ENCODE measurements at regions not wholly inside any gene's neighbourhood (a gene's known extent, or its start where the extent isn't known, plus 50 kb on each side); places are given as distances from the start of the nearest gene placed in this dataset.
"Not testable (repeated sequence)": the region's sequence is repeated elsewhere in the genome, so short reads cannot be mapped to it uniquely, and the experiment has no call there.

DNA sequence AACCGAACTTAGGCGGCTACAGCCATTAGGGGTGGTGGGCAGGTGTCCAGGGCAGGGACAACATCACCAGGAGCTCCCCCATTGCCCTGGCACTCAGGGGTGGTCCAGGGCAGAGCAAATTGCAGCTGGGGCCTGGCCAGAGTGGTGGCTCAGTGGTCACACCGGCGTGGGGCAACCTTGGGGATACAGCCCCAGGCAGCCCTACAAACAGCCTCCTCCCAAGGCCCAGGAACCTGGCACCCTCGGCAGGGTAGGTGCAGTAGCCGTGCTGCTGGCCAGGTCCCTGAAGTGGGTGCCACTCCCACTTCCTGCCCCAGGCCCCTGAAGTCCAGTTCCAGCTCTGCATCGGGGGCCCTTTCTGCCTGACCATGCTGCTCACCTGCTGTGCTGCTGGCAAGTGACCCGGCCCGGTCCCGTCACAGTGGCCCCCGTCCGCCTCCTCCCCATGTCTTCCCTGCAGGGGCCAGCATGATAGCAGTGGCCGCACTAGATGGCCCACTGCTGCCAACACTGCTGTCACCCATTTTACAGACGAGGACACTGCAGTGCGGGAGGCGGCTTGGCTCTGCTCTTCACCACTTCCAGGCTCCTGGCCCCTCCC, 712.8 kb downstream of the MATN1 start:
- no peak for DNase-seq

DNA sequence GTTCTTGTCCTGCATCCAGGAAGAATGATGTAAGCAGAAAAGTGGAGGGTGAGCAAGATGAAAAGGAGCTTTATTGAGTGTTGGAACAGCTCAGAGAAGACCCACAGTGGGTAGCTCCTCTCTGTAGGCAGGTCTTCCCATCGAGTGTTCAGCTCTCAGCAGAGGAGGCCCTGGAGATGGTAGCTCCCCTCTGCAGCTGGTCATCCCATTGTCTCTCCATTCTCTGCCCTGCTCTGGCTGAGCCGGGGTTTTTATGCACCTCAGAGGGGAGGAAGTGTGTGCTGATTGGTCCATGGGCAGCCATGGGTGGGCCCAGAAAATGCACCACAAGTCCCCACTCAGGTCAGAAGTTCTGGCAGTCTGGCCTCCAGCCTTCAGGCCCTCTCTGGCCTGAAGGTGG, 713.7 kb downstream of the MATN1 start:
- DNase-seq, result no peak

DNA sequence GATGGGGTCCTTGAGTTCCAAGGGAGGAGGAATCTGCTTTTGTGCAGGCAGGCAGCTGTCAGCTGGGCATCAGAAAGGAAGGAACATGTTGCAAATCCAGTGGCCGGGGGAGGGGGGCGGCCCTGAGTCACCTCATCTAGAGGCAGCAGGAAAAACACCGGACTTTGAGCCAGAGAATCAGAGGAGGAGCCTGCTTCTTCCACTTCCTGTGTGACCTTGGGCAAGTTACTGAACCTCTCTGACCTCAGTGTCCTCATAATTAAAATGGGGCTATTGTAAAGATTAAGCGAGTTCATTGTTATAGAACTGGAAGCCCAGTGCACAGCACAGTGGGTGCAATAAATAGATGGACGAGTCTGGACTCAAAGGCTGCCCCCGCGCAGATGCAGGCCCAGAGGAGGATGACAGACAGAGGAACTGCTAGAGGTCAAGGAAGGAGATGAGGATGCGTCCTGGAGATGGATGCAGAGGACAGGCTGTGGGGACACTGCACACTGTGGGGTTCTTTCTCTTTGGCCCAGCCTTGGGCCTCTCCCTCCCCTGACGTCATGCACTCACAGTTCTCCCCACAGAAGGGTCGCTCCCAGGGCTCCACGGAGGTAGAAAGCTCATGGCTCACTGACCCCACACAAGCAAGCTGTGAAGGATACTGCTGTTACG, 714.3 kb downstream of the MATN1 start:
- peak; percentile 34 for DNase-seq

DNA sequence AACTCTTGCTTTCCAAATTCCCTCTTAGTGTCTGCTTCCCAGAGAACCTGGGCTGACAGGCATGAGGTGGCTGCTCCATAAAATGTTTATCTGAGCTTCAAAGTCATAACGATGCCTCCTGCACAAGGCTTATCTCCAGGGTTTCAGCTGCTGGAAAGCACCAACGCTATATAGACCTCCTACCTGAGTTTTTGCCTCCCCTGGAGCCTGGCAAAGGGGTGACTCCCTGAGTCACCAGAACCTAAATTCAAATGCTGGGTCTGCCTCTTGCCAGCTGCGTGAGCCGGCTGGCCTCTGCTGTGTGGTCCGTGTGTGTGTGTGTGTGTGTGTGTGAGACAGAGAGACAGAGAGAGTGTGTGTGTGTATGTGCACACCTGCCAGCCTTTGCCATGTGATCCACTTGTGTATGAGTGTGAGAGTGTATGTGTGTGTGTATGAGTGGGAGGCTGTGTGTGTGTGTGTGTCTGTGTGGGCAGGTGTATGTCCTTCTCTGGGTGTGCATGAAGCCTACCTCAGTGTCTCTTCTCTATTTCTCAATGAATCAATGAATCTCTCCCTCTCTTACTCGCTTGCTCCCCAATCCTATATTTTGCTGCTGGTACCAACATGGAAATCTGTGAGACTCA, 714.9 kb downstream of the MATN1 start:
- no peak for DNase-seq

DNA sequence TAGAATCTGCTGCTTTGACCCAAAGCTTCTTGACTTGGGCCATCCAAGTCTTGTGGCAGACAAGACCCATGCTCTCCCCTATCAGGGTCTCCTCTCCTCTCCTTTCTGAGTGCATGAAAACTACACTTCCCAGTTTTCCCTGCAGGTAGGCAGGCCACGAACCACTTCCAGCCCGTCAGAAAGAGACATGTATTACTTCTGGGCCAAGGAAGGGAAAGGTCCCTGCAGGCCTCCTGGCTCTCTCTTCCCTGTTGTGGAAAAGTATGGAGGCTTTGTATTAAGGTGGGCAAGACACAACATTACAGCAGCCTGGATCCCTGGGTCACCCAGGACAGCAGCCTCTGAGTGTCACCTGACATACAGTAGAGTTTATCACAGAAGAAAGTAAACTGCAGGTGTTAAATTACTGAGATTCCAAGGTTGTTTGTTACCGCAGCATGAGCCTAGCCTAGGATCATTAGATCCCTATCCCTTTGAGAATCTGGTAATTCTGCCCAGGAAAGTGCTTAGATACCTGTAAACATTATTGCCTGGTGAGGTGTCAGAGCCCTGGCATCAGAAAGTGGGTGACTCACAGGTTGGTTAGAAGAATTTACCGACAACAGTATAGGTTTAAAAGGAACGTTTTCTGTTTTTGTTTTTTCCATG, 717.3 kb downstream of the MATN1 start:
- peak; percentile 45 for DNase-seq

GRCh38 chr1:30001732-30002039, 721.7 kb downstream of the MATN1 start:
- DNase-seq, result no peak

- DNase-seq, result no peak
These were observed 722.2 kb downstream of the MATN1 start for GRCh38 chr1:30001011-30001731.

DNA sequence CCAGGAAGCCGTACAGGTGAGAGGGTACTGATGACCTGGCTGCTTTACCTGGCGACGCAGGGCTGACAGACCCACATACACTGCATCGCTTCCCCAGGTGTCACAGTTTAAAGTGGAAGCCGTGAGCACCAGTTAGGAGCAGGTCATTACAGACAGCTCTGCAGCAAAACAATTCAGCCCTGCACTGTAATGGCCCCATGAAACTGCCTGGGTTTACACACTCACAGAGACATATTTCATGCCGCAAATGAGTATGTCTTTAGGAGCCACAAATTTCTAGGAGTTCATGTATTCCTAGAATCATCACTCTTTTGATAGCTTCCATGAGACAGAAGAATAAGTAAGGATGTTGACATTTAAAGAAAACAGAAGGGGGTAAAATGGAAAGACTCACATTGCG, 723.1 kb downstream of the MATN1 start:
- no peak for DNase-seq

- no peak for DNase-seq
These were observed 723.8 kb downstream of the MATN1 start for GRCh38 chr1:29999595-29999994.

GRCh38 chr1:29998686-29999085, 724.7 kb downstream of the MATN1 start:
- no peak for DNase-seq

DNA sequence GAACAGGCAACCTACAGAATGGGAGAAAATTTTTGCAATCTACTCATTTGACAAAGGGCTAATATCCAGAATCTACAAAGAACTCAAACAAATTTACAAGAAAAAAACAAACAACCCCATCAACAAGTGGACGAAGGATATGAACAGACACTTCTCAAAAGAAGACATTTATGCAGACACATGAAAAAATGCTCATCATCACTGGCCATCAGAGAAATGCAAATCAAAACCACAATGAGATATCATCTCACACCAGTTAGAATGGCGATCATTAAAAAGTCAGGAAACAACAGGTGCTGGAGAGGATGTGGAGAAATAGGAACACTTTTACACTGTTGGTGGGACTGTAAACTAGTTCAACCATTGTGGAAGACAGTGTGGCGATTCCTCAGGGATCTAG, 725.6 kb downstream of the MATN1 start:
- not testable (repeated sequence) for DNase-seq

DNA sequence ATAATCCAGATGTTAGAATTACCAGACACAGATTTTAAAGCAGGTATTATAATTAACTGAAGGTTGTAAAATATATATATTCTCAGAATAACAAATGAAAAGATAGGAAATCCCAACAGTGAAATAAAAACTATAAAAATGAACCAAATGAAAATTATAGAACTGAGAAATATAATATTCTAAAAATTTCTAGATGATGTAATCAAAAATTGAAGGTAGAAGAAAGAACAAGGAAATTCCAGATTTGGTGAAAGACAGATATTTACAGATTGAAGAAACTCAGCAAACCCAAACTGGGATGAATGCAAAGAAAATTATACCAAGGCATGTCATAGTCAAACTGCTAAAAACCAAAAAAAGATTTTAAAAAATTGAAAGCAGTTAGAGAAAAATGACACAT, 729.4 kb downstream of the MATN1 start:
- no peak for DNase-seq

- no peak for DNase-seq
These were observed 731.6 kb downstream of the MATN1 start for GRCh38 chr1:29991815-29992214.

DNA sequence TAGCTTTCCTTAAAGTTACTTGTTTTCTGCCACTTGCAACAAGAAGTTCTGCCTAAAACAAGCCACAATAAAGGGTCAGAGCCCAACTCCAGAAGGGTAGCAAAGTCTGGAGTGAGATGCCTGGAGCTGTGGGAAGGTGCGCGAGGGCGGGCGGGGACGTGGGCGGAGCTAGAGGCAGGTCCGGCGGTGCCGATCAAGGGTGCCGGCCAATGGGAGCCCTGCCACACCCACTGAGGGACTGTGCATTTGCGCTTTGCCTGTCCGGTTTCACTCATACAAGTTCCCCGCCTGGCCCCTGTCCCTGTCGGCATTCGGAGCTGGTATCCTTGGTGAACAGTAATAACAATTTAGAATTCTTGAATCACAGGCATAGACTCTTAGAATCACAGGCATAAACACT, 732.4 kb downstream of the MATN1 start:
- DNase-seq, result no peak

DNA sequence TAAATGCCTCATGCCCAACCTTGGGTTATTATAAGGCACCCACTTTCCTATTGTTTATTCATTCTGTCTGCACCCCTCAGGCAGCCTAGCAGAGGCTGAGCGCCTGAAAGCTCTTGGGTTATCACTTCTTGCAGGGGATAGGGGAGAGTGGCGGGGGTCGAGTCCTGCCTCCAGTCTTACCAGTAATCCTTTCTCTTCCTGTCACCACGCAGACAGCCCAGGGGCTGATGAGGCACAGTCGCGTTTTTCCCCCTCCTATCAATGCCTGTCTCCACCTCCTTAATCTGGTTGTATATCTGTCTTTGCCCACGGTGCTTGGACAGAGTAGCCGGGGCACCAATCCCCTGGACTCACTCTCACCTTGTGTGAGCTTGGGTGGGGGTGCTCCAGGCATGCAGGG, 733.1 kb downstream of the MATN1 start:
- DNase-seq, result no peak

GRCh38 chr1:29986986-29987385, 736.4 kb downstream of the MATN1 start:
- DNase-seq, result no peak

- DNase-seq, result no peak
These were observed 737.8 kb downstream of the MATN1 start for GRCh38 chr1:29985606-29985945.

DNA sequence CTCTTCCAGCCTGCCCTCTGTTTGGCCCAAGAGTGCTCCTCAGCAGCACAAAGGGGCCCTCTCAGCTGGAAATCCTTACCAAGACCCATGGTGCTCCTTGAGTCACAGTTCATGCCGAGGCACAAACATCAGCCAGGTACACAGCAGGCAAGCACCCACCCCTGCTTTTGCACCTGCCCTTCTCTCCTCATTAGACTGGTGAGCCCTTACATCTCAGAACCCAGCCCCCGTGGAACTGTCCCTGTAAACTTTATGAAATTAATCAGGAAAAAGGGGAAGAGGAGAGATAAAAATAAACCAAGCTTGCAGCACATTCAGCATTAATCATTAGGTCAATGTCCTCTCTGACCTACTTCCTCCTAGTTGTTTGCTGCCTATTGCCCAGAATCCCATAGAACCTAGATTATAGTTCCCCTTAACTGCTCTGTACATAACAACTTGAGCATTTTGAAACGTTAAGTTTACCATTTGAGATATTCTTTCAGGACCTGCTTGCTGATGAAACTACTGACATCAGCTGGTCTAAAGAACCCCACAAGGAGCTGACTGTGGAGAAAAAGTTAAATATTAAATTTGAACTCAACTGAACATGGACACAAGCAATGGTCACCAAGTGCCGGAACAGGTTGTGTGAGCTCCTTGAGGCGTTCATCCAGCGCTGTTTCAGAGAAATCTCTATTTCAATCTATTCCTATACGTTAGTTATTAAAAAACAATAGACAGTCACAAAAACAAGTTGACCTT, 738.4 kb downstream of the MATN1 start:
- DNase-seq, result no peak

GRCh38 chr1:29984166-29984861, 739.1 kb downstream of the MATN1 start:
- DNase-seq, result no peak

- no peak for DNase-seq
These were observed 740.1 kb downstream of the MATN1 start for GRCh38 chr1:29983321-29983720.

DNA sequence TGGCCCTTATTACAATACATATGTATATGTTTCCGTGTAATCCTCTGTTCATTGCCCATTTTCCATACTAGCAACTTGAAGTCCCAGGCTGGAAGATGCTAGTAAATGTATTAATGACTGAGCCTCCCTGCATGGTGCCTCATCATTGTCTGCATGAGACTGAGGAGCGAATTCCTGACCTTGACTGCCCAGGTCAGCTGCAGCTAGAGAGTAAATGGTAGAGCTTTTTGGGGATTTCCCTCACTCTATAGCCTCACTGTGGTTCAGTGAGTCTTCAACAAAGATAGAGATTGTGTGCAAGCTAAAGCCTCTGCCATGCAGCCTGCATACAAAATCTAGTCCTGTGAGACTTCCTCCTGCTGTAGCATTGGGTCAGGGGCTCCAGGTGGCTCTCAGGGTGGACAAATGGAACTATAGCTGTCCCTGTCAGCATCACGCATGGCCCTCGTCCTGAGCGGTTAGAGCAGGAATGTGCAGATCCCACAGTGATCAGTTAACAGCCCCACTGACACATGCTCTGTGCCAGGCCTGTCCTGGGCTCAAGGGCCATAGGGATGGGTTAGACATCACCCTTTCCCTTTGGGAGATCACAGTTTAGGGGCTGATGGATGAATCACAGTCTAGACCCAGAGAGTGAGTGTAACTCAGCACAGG, 741.7 kb downstream of the MATN1 start:
- DNase-seq, result no peak

DNA sequence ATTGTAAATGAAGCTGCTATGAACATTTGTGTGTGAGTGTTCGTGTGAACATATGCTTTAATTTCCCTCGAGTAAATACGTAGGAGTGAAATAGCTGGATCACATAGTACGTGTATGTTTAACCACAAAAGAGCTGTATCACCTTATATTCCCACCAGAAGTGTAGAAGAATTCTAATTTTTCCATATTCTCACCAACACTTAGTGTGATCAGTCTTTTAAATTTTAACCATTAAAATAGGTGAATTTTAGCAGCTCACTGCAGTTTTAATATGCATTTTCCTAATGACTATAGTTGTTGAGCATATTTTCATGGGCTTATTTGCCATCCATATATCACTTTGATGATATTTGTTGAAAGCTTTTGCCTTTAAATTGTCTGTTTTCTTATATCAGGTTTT, 741.2 kb downstream of the PTPRU start:
- no peak for DNase-seq
